Spleen (tissue), 7 donors: ENCODE measurements at regions not wholly inside any gene's neighbourhood (a gene's known extent, or its start where the extent isn't known, plus 50 kb on each side); places are given as distances from the start of the nearest gene placed in this dataset.

Source experiments
- POLR2AphosphoS5 ChIP-seq, 3 donors: sonication (generic); formaldehyde crosslinking; IDR thresholded peaks; one replicate each; pipeline ENCODE4 v1.5.1; 2017; ENCODE audit warnings: antibody characterized with exemption in 3 of 3
- TF ChIP-seq, protein P1 (sequence below), 11 experiments: fragments of 200-600 bp in 7 of 11; fragments of 450-650 bp in 4 of 11; sonication (generic) in 4 of 11; IDR thresholded peaks in 8 of 11; conservative IDR thresholded peaks in 3 of 11; 1 replicate in 7 of 11; 2 replicates in 4 of 11; pipeline versions ENCODE4 v1.4.0 to v1.8.0; 2016 to 2021; ENCODE audit warnings: antibody characterized with exemption in 11 of 11, inconsistent platforms in 4 of 11, mild to moderate bottlenecking in 1 of 11
- donor health status: DM: no; HTN: no; CAD: no; lungs with moderate emphysema.
- donor health status: DM: no; HTN: no; CAD: no.
- donor health status: DM: no; HTN: no; CAD: no.

DNA sequence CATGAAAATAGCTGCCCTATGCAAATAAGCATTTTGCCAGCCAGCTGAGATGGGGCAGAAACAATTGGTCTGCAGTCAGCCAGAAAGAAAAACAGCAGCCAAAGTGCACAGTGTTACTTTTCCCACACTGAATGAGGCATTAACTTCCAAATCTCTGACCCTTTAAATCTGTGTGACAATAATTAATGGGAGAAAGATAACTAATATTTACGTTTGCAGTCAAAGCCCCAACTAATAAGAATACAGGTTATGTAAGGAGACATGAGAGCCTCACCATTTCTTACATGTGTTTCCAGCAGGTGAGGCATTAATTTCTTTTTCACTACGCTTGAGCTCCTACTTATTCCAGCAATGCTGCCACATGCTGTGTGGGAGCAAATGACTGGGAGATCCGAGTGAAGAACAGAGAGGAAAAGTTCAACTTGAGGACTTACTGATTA lies 339.0 kb downstream of the SATB2 start:
- TF ChIP-seq, protein P1, sequence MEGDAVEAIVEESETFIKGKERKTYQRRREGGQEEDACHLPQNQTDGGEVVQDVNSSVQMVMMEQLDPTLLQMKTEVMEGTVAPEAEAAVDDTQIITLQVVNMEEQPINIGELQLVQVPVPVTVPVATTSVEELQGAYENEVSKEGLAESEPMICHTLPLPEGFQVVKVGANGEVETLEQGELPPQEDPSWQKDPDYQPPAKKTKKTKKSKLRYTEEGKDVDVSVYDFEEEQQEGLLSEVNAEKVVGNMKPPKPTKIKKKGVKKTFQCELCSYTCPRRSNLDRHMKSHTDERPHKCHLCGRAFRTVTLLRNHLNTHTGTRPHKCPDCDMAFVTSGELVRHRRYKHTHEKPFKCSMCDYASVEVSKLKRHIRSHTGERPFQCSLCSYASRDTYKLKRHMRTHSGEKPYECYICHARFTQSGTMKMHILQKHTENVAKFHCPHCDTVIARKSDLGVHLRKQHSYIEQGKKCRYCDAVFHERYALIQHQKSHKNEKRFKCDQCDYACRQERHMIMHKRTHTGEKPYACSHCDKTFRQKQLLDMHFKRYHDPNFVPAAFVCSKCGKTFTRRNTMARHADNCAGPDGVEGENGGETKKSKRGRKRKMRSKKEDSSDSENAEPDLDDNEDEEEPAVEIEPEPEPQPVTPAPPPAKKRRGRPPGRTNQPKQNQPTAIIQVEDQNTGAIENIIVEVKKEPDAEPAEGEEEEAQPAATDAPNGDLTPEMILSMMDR (IDR thresholded peaks at IDR 0.05 in 8 of 11, conservative IDR thresholded peaks at IDR 0.05 in 3 of 11): no peak
- TF ChIP-seq POLR2AphosphoS5 (IDR thresholded peaks at IDR 0.05): no peak
